MM.1S (cell line): ENCODE measurements at regions not wholly inside any gene's neighbourhood (a gene's known extent, or its start where the extent isn't known, plus 50 kb on each side); places are given as distances from the start of the nearest gene placed in this dataset.

Experiments
- DNase-seq: peaks from one replicate; pipeline ENCODE4 v3.0.0-alpha.2; 2015
- H2AFZ ChIP-seq: fragments of 300-600 bp; sonication (generic); 2 replicates; pipeline ENCODE4 v1.6.0; 2016; ENCODE audit warnings: antibody characterized with exemption, low read length
- H3F3A ChIP-seq: fragments of 300-600 bp; sonication (generic); 2 replicates; pipeline ENCODE4 v1.6.1; 2016; ENCODE audit warnings: mild to moderate bottlenecking, antibody characterized with exemption, low read length, moderate library complexity, mixed read lengths; ENCODE audit not compliant: insufficient read depth
- H3K27ac ChIP-seq: fragments of 300-600 bp; sonication (generic); 2 replicates; pipeline ENCODE4 v1.5.1; 2016; ENCODE audit warnings: mild to moderate bottlenecking, low read length
- H3K27me3 ChIP-seq: fragments of 300-600 bp; sonication (generic); replicated peaks from 2 replicates; pipeline ENCODE4 v1.6.0; 2016; ENCODE audit warnings: low read length; ENCODE audit not compliant: insufficient read depth
- H3K36me3 ChIP-seq: fragments of 300-600 bp; sonication (generic); replicated peaks from 2 replicates; pipeline ENCODE4 v1.6.1; 2016; ENCODE audit warnings: mild to moderate bottlenecking, low read length, mixed read lengths; ENCODE audit not compliant: insufficient read depth
- H3K4me1 ChIP-seq: fragments of 300-600 bp; sonication (generic); 2 replicates; pipeline ENCODE4 v1.6.1; 2016; ENCODE audit warnings: low read length, mixed read lengths
- H3K4me2 ChIP-seq: fragments of 300-600 bp; sonication (generic); 2 replicates; pipeline ENCODE4 v1.6.0; 2016; ENCODE audit warnings: low read depth, low read length
- H3K4me3 ChIP-seq: fragments of 300-600 bp; sonication (generic); 2 replicates; pipeline ENCODE4 v1.5.1; 2016; ENCODE audit warnings: low read length, mixed read lengths
- H3K79me2 ChIP-seq: fragments of 300-600 bp; sonication (generic); 2 replicates; pipeline ENCODE4 v1.6.1; 2016; ENCODE audit warnings: mixed run types, low read length, mixed read lengths
- H3K9ac ChIP-seq: fragments of 300-600 bp; sonication (generic); 2 replicates; pipeline ENCODE4 v1.6.1; 2016; ENCODE audit warnings: low read length, mixed read lengths
- H3K9me2 ChIP-seq: fragments of 300-600 bp; sonication (generic); replicated peaks from 2 replicates; pipeline ENCODE4 v1.6.1; 2016; ENCODE audit warnings: mild to moderate bottlenecking, low read length, mixed read lengths; ENCODE audit not compliant: insufficient read depth
- H3K9me3 ChIP-seq: fragments of 300-600 bp; sonication (generic); replicated peaks from 2 replicates; pipeline ENCODE4 v1.6.1; 2016; ENCODE audit warnings: mild to moderate bottlenecking, low read length, mixed read lengths; ENCODE audit not compliant: insufficient read depth
- H4K20me1 ChIP-seq: fragments of 300-600 bp; sonication (generic); 2 replicates; pipeline ENCODE4 v1.6.1; 2016; ENCODE audit warnings: mild to moderate bottlenecking, low read length, moderate library complexity, mixed read lengths; ENCODE audit not compliant: insufficient read depth
- EZH2 ChIP-seq: fragments of 300-600 bp; sonication (generic); optimal IDR thresholded peaks from 2 replicates; pipeline ENCODE3; 2017; ENCODE audit warnings: low read depth, mild to moderate bottlenecking, antibody characterized with exemption, low read length, mixed read lengths
- EZH2phosphoT487 ChIP-seq: fragments of 300-600 bp; sonication (generic); IDR thresholded peaks from 2 replicates; pipeline ENCODE4 v1.6.1; 2018; ENCODE audit warnings: antibody characterized with exemption, low read length
- TF ChIP-seq, protein P1 (sequence below): fragments of 300-600 bp; sonication (generic); IDR thresholded peaks from 2 replicates; pipeline ENCODE4 v1.5.1; 2016; ENCODE audit warnings: antibody characterized with exemption, low read length, mixed read lengths

GRCh38 chrX:138945219-138945618, 233.7 kb upstream of the FGF13 start:
- H3K4me1 ChIP-seq: no peaks in the 10 kb centered on the region
- H3K4me2 ChIP-seq: no peak overlapping the region
- H3K36me3 ChIP-seq: no peaks in the 10 kb centered on the region
- DNase-seq: no peak
- H3K79me2 ChIP-seq: no peaks in the 10 kb centered on the region
- H3K9me3 ChIP-seq: no peaks in the 10 kb centered on the region
- no peaks in the 10 kb centered on the region for H3K27me3 ChIP-seq
- H3K9me2 ChIP-seq: no peaks in the 10 kb centered on the region
- no peak overlapping the region for H3K4me3 ChIP-seq
- no peak overlapping the region for H3K27ac ChIP-seq
- H4K20me1 ChIP-seq: no peaks in the 10 kb centered on the region
- H3F3A ChIP-seq: no peaks in the 10 kb centered on the region
- H2AFZ ChIP-seq: no peak overlapping the region
- no peak for TF ChIP-seq EZH2phosphoT487
- TF ChIP-seq EZH2: no peak
- TF ChIP-seq, protein P1, sequence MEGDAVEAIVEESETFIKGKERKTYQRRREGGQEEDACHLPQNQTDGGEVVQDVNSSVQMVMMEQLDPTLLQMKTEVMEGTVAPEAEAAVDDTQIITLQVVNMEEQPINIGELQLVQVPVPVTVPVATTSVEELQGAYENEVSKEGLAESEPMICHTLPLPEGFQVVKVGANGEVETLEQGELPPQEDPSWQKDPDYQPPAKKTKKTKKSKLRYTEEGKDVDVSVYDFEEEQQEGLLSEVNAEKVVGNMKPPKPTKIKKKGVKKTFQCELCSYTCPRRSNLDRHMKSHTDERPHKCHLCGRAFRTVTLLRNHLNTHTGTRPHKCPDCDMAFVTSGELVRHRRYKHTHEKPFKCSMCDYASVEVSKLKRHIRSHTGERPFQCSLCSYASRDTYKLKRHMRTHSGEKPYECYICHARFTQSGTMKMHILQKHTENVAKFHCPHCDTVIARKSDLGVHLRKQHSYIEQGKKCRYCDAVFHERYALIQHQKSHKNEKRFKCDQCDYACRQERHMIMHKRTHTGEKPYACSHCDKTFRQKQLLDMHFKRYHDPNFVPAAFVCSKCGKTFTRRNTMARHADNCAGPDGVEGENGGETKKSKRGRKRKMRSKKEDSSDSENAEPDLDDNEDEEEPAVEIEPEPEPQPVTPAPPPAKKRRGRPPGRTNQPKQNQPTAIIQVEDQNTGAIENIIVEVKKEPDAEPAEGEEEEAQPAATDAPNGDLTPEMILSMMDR: no peak
- H3K9ac ChIP-seq: no peak overlapping the region

DNA sequence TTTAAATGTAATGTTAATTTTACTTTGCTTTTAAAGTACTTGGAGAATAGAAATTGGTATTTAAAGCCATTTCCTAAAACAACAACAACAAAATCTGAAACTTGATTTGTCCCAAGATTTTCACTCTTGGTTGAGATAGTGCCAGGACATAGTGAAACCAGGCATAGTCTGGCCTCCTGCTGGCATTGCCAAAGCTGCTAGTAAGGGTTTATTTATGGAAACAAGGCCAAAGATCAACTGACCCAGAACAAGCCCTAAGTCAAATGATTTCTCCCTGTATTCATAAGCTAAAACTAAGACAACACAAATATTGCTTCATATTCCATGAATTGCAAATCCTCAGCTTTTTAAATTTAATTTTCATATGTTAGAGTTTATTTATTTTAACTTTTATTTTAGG, 227.5 kb upstream of the FGF13 start:
- H3K9me3 ChIP-seq: no peaks in the 10 kb centered on the region
- H3K9me2 ChIP-seq: no peaks in the 10 kb centered on the region
- no peaks in the 10 kb centered on the region for H4K20me1 ChIP-seq
- H3K36me3 ChIP-seq: no peaks in the 10 kb centered on the region
- H2AFZ ChIP-seq: no peak overlapping the region
- no peaks in the 10 kb centered on the region for H3K4me1 ChIP-seq
- DNase-seq: no peak
- TF ChIP-seq EZH2: no peak
- no peak for TF ChIP-seq EZH2phosphoT487
- TF ChIP-seq, protein P1: no peak
- no peak overlapping the region for H3K4me2 ChIP-seq
- no peak overlapping the region for H3K27ac ChIP-seq
- H3F3A ChIP-seq: no peaks in the 10 kb centered on the region
- H3K9ac ChIP-seq: no peak overlapping the region
- H3K4me3 ChIP-seq: no peak overlapping the region
- H3K27me3 ChIP-seq: no peaks in the 10 kb centered on the region
- H3K79me2 ChIP-seq: no peaks in the 10 kb centered on the region

GRCh38 chrX:138938003-138938402, 226.5 kb upstream of the FGF13 start:
- Histone ChIP-seq H4K20me1 (no peaks in the 10 kb centered on the region), H3K4me2 (no peak overlapping the region), H3K4me1 (no peaks in the 10 kb centered on the region), H3K36me3 (no peaks in the 10 kb centered on the region), H3K9ac (no peak overlapping the region), H3K27me3 (no peaks in the 10 kb centered on the region), H3K27ac (no peak overlapping the region), H3K9me3 (no peaks in the 10 kb centered on the region), H2AFZ (no peak overlapping the region), H3K9me2 (no peaks in the 10 kb centered on the region), H3F3A (no peaks in the 10 kb centered on the region), H3K79me2 (no peaks in the 10 kb centered on the region), H3K4me3 (no peak overlapping the region)
- DNase-seq: no peak
- no peak for TF ChIP-seq EZH2
- TF ChIP-seq, protein P1: no peak
- TF ChIP-seq EZH2phosphoT487: no peak
